ENCODE measurements at regions not wholly inside any gene's neighbourhood (a gene's known extent, or its start where the extent isn't known, plus 50 kb on each side); places are given as distances from the start of the nearest gene placed in this dataset.

GRCh38 chr21:28227881-28228635, 764.6 kb downstream of the LTN1 start:
- DNase-seq: no peak
- ATAC-seq (ENCODE audit: insufficient read depth, low read depth): no peak
- Histone ChIP-seq H3K27ac (ENCODE audit: low read length) (no peak overlapping the region), H3K27me3 (ENCODE audit: insufficient read depth, low read length, poor library complexity) (no peaks in the 10 kb centered on the region), H3K79me2 (ENCODE audit: insufficient read depth, low read length) (no peaks in the 10 kb centered on the region), H3K36me3 (ENCODE audit: insufficient read depth, low read length) (no peaks in the 10 kb centered on the region), H3K4me3 (ENCODE audit: low read depth in 1 of 2, low read length in 2 of 2) (no peak overlapping the region), H2AFZ (ENCODE audit: low read depth, low read length) (no peak overlapping the region), H4K20me1 (ENCODE audit: insufficient read depth, low read length) (no peaks in the 10 kb centered on the region), H3K9ac (ENCODE audit: low read depth, low read length) (no peak overlapping the region), H3K9me3 (ENCODE audit: insufficient read depth, low read length, severe bottlenecking) (no peaks in the 10 kb centered on the region), H3K4me2 (ENCODE audit: insufficient read depth, low read length) (no peak overlapping the region), H3K4me1 (ENCODE audit: insufficient read depth, low read length) (no peaks in the 10 kb centered on the region)
- TF ChIP-seq CTCF (IDR thresholded peaks at IDR 0.05; ENCODE audit: borderline replicate concordance, extremely low read depth, low read length, poor library complexity, severe bottlenecking): no peak
- TF ChIP-seq EZH2 (IDR thresholded peaks at IDR 0.05; ENCODE audit: borderline replicate concordance, low read depth, low read length, severe bottlenecking): no peak

GRCh38 chr21:28226563-28226962, 766.1 kb downstream of the LTN1 start:
- Histone ChIP-seq H3K27ac (ENCODE audit: low read length) (no peak overlapping the region), H3K27me3 (ENCODE audit: insufficient read depth, low read length, poor library complexity) (no peaks in the 10 kb centered on the region), H3K9ac (ENCODE audit: low read depth, low read length) (no peak overlapping the region), H3K4me1 (ENCODE audit: insufficient read depth, low read length) (no peaks in the 10 kb centered on the region), H4K20me1 (ENCODE audit: insufficient read depth, low read length) (no peaks in the 10 kb centered on the region), H3K4me3 (ENCODE audit: low read depth in 1 of 2, low read length in 2 of 2) (no peak overlapping the region), H3K36me3 (ENCODE audit: insufficient read depth, low read length) (no peaks in the 10 kb centered on the region), H3K4me2 (ENCODE audit: insufficient read depth, low read length) (no peak overlapping the region), H3K9me3 (ENCODE audit: insufficient read depth, low read length, severe bottlenecking) (no peaks in the 10 kb centered on the region), H3K79me2 (ENCODE audit: insufficient read depth, low read length) (no peaks in the 10 kb centered on the region), H2AFZ (ENCODE audit: low read depth, low read length) (no peak overlapping the region)
- TF ChIP-seq EZH2 (IDR thresholded peaks at IDR 0.05; ENCODE audit: borderline replicate concordance, low read depth, low read length, severe bottlenecking): no peak
- TF ChIP-seq CTCF (IDR thresholded peaks at IDR 0.05; ENCODE audit: borderline replicate concordance, extremely low read depth, low read length, poor library complexity, severe bottlenecking): no peak
- DNase-seq (no peak), ATAC-seq (ENCODE audit: insufficient read depth, low read depth) (no peak)

- Histone ChIP-seq H3K27me3 (ENCODE audit: insufficient read depth, low read length, poor library complexity) (no peaks in the 10 kb centered on the region), H3K36me3 (ENCODE audit: insufficient read depth, low read length) (no peaks in the 10 kb centered on the region), H3K4me2 (ENCODE audit: insufficient read depth, low read length) (no peak overlapping the region), H3K9ac (ENCODE audit: low read depth, low read length) (no peak overlapping the region), H2AFZ (ENCODE audit: low read depth, low read length) (no peak overlapping the region), H3K79me2 (ENCODE audit: insufficient read depth, low read length) (no peaks in the 10 kb centered on the region), H3K4me3 (ENCODE audit: low read depth in 1 of 2, low read length in 2 of 2) (no peak overlapping the region), H4K20me1 (ENCODE audit: insufficient read depth, low read length) (no peaks in the 10 kb centered on the region), H3K4me1 (ENCODE audit: insufficient read depth, low read length) (no peaks in the 10 kb centered on the region), H3K9me3 (ENCODE audit: insufficient read depth, low read length, severe bottlenecking) (no peaks in the 10 kb centered on the region), H3K27ac (ENCODE audit: low read length) (no peak overlapping the region)
- no peak for DNase-seq
- TF ChIP-seq CTCF (IDR thresholded peaks at IDR 0.05; ENCODE audit: borderline replicate concordance, extremely low read depth, low read length, poor library complexity, severe bottlenecking): no peak
- TF ChIP-seq EZH2 (IDR thresholded peaks at IDR 0.05; ENCODE audit: borderline replicate concordance, low read depth, low read length, severe bottlenecking): no peak
- ATAC-seq (ENCODE audit: insufficient read depth, low read depth): no peak
Observed at GRCh38 chr21:28224191-28224726, 768.4 kb downstream of the LTN1 start.
